ENCODE measurements at regions not wholly inside any gene's neighbourhood (a gene's known extent, or its start where the extent isn't known, plus 50 kb on each side); places are given as distances from the start of the nearest gene placed in this dataset.

- no peak for TF ChIP-seq ZFX (IDR thresholded peaks at IDR 0.05; ENCODE audit: borderline replicate concordance)
- TF ChIP-seq, protein P1, sequence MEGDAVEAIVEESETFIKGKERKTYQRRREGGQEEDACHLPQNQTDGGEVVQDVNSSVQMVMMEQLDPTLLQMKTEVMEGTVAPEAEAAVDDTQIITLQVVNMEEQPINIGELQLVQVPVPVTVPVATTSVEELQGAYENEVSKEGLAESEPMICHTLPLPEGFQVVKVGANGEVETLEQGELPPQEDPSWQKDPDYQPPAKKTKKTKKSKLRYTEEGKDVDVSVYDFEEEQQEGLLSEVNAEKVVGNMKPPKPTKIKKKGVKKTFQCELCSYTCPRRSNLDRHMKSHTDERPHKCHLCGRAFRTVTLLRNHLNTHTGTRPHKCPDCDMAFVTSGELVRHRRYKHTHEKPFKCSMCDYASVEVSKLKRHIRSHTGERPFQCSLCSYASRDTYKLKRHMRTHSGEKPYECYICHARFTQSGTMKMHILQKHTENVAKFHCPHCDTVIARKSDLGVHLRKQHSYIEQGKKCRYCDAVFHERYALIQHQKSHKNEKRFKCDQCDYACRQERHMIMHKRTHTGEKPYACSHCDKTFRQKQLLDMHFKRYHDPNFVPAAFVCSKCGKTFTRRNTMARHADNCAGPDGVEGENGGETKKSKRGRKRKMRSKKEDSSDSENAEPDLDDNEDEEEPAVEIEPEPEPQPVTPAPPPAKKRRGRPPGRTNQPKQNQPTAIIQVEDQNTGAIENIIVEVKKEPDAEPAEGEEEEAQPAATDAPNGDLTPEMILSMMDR (IDR thresholded peaks at IDR 0.05) = no peak
- H3K27ac ChIP-seq = no peak overlapping the region
Measured at GRCh38 chr7:120169996-120170783, 102.8 kb upstream of the KCND2 start.

- no peak overlapping the region for H3K27ac ChIP-seq
- TF ChIP-seq, protein P1 (IDR thresholded peaks at IDR 0.05) = no peak
- no peak for TF ChIP-seq ZFX (IDR thresholded peaks at IDR 0.05; ENCODE audit: borderline replicate concordance)
Measured at GRCh38 chr7:120170834-120171233, 102.1 kb upstream of the KCND2 start.

GRCh38 chr7:120171406-120171805, 101.6 kb upstream of the KCND2 start:
- H3K27ac ChIP-seq = no peak overlapping the region
- no peak for TF ChIP-seq ZFX (IDR thresholded peaks at IDR 0.05; ENCODE audit: borderline replicate concordance)
- TF ChIP-seq, protein P1 (IDR thresholded peaks at IDR 0.05) = no peak

GRCh38 chr7:120180221-120180620, 92.8 kb upstream of the KCND2 start:
- no peak for TF ChIP-seq ZFX (IDR thresholded peaks at IDR 0.05; ENCODE audit: borderline replicate concordance)
- TF ChIP-seq, protein P1 (IDR thresholded peaks at IDR 0.05) = no peak
- H3K27ac ChIP-seq = no peak overlapping the region

- TF ChIP-seq, protein P1 (IDR thresholded peaks at IDR 0.05) = no peak
- TF ChIP-seq ZFX (IDR thresholded peaks at IDR 0.05; ENCODE audit: borderline replicate concordance) = no peak
- no peak overlapping the region for H3K27ac ChIP-seq
Measured at GRCh38 chr7:120181499-120181898, 91.5 kb upstream of the KCND2 start.

DNA sequence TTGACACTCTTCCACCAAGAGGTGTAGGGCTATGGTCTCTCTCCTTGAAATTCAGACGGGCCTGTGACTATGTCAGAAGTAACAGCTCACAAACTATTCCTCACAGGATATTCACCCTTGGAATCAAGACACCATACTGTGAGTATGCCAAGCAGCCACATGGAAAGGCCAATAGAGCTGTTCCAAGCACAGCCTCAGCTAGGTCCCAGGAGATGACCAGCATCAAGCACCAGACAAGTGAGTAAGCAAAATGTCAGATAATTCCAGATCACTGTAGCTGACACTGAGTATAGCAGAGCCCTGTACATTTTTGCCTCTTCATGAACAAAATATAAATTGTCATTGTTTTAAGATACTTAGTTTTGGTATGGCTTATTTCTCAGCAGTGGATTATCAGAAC, 88.1 kb upstream of the KCND2 start:
- no peak overlapping the region for H3K27ac ChIP-seq
- TF ChIP-seq, protein P1 (IDR thresholded peaks at IDR 0.05) = no peak
- no peak for TF ChIP-seq ZFX (IDR thresholded peaks at IDR 0.05; ENCODE audit: borderline replicate concordance)

- TF ChIP-seq, protein P1 (IDR thresholded peaks at IDR 0.05) = no peak
- TF ChIP-seq ZFX (IDR thresholded peaks at IDR 0.05; ENCODE audit: borderline replicate concordance) = no peak
- no peak overlapping the region for H3K27ac ChIP-seq
Measured at GRCh38 chr7:120185940-120186682, 86.9 kb upstream of the KCND2 start.

Measured in 22Rv1 (cell line).